HL-60 (cell line): ENCODE measurements at regions not wholly inside any gene's neighbourhood (a gene's known extent, or its start where the extent isn't known, plus 50 kb on each side); places are given as distances from the start of the nearest gene placed in this dataset.

ENCODE experiments used
- DNase-seq, 2 experiments: peaks; one replicate each; pipeline ENCODE4 v3.0.0-alpha.2; 2010 to 2020; ENCODE audit warnings: low read depth in 1 of 2, low spot score in 1 of 2
- H3K27ac ChIP-seq: fragments of 250-450 bp; sonication (Bioruptor Pico); replicated peaks from 2 replicates; pipeline ENCODE4 v1.5.1; 2020; ENCODE audit warnings: mild to moderate bottlenecking, moderate library complexity
- H3K27me3 ChIP-seq: fragments of 250-450 bp; sonication (Bioruptor Pico); 2 replicates; pipeline ENCODE4 v1.5.1; 2021; ENCODE audit warnings: mild to moderate bottlenecking, moderate library complexity; ENCODE audit not compliant: insufficient read depth, poor library complexity, severe bottlenecking
- H3K4me3 ChIP-seq: replicated peaks from 2 replicates; pipeline ENCODE4 v1.5.1; 2011; ENCODE audit warnings: mild to moderate bottlenecking, control low read depth, low read length; ENCODE audit not compliant: insufficient read depth
- GABPA ChIP-seq: IDR thresholded peaks from 2 replicates; pipeline ENCODE4 v1.6.1; 2012; ENCODE audit warnings: low read depth
- POLR2AphosphoS5 ChIP-seq: IDR thresholded peaks from 2 replicates; pipeline ENCODE4 v1.6.1; 2012; ENCODE audit warnings: low read depth
- REST ChIP-seq: IDR thresholded peaks from 2 replicates; pipeline ENCODE4 v1.6.1; 2012; ENCODE audit warnings: low read depth; ENCODE audit not compliant: insufficient replicate concordance
- SPI1 ChIP-seq: IDR thresholded peaks from 2 replicates; pipeline ENCODE4 v1.6.1; 2012; ENCODE audit warnings: low read depth, mild to moderate bottlenecking, borderline replicate concordance
- TF ChIP-seq, protein P1 (sequence below): IDR thresholded peaks from one replicate; pipeline ENCODE4 v1.5.1; 2011; ENCODE audit warnings: low read length, control low read depth, inconsistent platforms; ENCODE audit not compliant: insufficient read depth

- DNase-seq: no peak
- Histone ChIP-seq H3K27me3 (no peaks in the 10 kb centered on the region), H3K4me3 (no peak overlapping the region), H3K27ac (no peak overlapping the region)
- TF ChIP-seq REST: no peak
- TF ChIP-seq, protein P1, sequence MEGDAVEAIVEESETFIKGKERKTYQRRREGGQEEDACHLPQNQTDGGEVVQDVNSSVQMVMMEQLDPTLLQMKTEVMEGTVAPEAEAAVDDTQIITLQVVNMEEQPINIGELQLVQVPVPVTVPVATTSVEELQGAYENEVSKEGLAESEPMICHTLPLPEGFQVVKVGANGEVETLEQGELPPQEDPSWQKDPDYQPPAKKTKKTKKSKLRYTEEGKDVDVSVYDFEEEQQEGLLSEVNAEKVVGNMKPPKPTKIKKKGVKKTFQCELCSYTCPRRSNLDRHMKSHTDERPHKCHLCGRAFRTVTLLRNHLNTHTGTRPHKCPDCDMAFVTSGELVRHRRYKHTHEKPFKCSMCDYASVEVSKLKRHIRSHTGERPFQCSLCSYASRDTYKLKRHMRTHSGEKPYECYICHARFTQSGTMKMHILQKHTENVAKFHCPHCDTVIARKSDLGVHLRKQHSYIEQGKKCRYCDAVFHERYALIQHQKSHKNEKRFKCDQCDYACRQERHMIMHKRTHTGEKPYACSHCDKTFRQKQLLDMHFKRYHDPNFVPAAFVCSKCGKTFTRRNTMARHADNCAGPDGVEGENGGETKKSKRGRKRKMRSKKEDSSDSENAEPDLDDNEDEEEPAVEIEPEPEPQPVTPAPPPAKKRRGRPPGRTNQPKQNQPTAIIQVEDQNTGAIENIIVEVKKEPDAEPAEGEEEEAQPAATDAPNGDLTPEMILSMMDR: no peak
- no peak for TF ChIP-seq SPI1
- TF ChIP-seq POLR2AphosphoS5: no peak
- TF ChIP-seq GABPA: no peak
Measured at GRCh38 chr4:175215657-175216056, 297.5 kb downstream of the ADAM29 start.

DNA sequence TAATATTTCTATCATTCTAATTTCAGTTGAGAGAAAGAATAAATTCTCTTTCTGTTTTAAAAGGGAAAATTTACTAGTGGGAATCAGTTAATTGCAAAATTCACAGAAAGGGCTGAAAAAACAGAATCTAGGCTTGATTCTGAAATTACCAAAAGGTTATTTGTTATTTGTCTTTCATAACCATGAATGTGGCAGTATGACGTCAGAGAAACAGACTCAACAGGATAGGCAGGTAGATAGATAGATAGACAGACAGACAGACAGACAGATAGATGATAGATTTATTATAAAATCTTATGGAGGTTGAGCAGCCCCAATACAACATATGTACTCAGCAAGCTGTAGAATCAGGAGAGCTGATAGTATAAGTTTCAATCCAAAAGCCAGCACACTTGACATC lies 311.0 kb downstream of the ADAM29 start:
- TF ChIP-seq REST (no peak), GABPA (no peak), POLR2AphosphoS5 (no peak), SPI1 (no peak)
- TF ChIP-seq, protein P1: no peak
- no peak overlapping the region for H3K27ac ChIP-seq
- H3K27me3 ChIP-seq: no peaks in the 10 kb centered on the region
- no peak for DNase-seq
- no peak overlapping the region for H3K4me3 ChIP-seq

- no peak for DNase-seq
- TF ChIP-seq, protein P1: no peak
- TF ChIP-seq SPI1: no peak
- no peak for TF ChIP-seq POLR2AphosphoS5
- no peak for TF ChIP-seq REST
- TF ChIP-seq GABPA: no peak
- Histone ChIP-seq H3K27me3 (no peaks in the 10 kb centered on the region), H3K4me3 (no peak overlapping the region), H3K27ac (no peak overlapping the region)
Measured at GRCh38 chr4:175234162-175234561, 316.0 kb downstream of the ADAM29 start.
